ENCODE measurements at regions not wholly inside any gene's neighbourhood (a gene's known extent, or its start where the extent isn't known, plus 50 kb on each side); places are given as distances from the start of the nearest gene placed in this dataset.

DNA sequence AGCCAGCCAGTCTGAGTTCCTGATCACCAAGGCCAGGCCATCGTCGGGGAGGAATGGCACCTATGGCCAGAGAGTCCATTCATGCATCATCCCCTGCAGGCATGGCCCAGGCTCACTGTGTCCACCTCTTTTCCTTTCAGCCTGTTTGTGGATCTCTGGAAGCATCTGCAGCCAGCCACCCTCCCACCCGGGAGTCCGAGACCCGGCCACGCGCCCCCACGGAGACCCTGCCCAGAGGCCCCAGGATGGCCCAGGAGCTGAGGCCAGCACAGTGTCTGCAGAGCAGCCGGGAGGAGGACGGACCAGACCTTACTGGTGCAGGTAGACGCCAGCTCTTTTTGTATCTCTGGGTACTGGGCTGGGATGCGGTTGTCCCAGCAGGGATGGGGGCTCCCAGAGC, 245.1 kb upstream of the CIBAR2 start:
- TF ChIP-seq, protein P1, sequence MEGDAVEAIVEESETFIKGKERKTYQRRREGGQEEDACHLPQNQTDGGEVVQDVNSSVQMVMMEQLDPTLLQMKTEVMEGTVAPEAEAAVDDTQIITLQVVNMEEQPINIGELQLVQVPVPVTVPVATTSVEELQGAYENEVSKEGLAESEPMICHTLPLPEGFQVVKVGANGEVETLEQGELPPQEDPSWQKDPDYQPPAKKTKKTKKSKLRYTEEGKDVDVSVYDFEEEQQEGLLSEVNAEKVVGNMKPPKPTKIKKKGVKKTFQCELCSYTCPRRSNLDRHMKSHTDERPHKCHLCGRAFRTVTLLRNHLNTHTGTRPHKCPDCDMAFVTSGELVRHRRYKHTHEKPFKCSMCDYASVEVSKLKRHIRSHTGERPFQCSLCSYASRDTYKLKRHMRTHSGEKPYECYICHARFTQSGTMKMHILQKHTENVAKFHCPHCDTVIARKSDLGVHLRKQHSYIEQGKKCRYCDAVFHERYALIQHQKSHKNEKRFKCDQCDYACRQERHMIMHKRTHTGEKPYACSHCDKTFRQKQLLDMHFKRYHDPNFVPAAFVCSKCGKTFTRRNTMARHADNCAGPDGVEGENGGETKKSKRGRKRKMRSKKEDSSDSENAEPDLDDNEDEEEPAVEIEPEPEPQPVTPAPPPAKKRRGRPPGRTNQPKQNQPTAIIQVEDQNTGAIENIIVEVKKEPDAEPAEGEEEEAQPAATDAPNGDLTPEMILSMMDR (IDR thresholded peaks at IDR 0.05; ENCODE audit: control insufficient read depth, insufficient read depth, low read depth, low read length, missing control alignments) = no peak
- no peak overlapping the region for H3K4me3 ChIP-seq (ENCODE audit: control insufficient read depth, low read depth, low read length)
- no peak for DNase-seq (ENCODE audit: low read depth)

DNA sequence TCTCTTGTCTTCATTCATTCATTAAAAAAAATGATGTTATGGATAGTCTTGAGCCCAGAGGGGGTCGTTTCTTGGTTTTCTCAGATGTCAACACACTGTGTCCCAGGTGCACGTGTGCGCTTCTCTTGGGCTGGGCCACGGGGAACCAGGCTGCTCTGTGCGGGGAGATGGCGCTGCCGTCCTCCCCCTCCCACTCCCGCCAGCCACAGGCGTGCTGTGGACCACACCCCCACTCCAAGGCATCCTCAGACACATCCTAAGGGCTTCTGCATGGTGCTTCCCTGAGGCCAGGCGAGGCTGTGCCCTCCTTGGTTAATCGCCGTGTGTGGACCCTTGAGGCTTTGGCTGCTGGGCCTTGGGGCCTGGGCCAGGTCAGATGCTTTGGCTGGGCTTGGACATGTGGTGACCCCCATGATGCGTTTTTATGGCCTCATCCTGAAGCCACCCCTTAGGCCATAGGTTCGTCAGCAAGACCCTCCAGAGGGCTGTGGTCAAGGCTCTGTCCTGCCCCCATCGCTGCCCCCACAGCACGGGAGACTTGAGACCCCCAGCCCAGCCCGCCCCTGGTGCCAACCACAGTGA, 245.7 kb upstream of the CIBAR2 start:
- DNase-seq (ENCODE audit: low read depth) = no peak
- TF ChIP-seq, protein P1 (IDR thresholded peaks at IDR 0.05; ENCODE audit: control insufficient read depth, insufficient read depth, low read depth, low read length, missing control alignments) = no peak
- no peak overlapping the region for H3K4me3 ChIP-seq (ENCODE audit: control insufficient read depth, low read depth, low read length)

DNA sequence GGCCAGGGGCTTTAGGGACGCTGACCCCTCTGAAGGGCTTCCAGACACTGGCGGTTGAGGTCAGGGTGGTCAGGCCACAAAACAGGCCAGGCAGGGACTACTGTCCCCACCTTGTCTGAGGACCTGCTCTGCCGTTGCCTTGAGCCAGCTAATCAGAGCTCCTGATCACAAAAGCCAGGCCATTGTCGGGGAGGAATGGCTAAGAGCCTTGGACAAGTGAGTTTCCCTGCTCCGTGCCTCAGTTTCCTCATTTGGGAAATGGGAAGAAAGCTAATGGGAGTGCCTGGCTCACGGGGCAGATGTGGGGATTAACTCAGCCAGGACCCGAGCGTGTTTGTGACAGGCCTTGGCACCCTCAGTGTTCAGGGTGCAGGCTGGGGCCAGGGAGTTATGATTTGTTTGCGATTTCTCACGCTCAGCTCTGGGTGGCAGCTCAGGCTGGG, 246.5 kb upstream of the CIBAR2 start:
- H3K4me3 ChIP-seq (ENCODE audit: control insufficient read depth, low read depth, low read length) = no peak overlapping the region
- TF ChIP-seq, protein P1 (IDR thresholded peaks at IDR 0.05; ENCODE audit: control insufficient read depth, insufficient read depth, low read depth, low read length, missing control alignments) = no peak
- DNase-seq (ENCODE audit: low read depth) = no peak

DNA sequence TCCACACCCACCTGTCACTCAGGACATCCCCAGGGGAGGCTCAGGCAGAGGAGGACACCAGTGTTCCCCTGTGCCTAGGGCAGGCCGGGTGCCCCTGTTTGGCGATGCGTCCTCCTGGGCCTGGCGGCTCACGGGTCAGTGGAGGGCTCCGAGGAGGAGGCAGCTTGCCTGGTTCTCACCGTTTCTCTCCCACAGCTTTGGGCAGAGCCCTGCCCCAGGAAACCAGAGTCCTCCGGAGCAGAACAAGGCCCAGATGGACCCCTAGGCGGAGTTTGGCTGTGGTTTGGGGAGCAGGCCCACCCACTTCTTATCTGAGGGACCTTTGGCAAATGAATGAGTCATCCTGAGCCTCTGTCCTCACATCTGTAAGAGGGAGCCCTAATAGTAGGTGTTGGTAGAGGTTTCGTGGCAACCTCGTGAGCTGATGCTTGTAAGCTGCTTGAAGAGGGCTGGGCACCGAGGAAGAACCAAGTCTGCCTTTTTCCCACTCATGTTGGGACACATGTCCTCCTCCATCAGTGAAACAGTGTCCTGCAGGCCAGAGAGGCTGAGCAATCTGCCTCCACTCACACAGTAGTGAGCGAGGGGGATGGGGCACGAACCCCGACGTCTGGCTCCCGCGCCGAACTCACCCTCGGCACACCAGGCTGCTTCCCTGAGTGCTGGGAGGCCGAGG, 247.0 kb upstream of the CIBAR2 start:
- DNase-seq (ENCODE audit: low read depth) = no peak
- H3K4me3 ChIP-seq (ENCODE audit: control insufficient read depth, low read depth, low read length) = no peak overlapping the region
- TF ChIP-seq, protein P1 (IDR thresholded peaks at IDR 0.05; ENCODE audit: control insufficient read depth, insufficient read depth, low read depth, low read length, missing control alignments) = no peak

DNA sequence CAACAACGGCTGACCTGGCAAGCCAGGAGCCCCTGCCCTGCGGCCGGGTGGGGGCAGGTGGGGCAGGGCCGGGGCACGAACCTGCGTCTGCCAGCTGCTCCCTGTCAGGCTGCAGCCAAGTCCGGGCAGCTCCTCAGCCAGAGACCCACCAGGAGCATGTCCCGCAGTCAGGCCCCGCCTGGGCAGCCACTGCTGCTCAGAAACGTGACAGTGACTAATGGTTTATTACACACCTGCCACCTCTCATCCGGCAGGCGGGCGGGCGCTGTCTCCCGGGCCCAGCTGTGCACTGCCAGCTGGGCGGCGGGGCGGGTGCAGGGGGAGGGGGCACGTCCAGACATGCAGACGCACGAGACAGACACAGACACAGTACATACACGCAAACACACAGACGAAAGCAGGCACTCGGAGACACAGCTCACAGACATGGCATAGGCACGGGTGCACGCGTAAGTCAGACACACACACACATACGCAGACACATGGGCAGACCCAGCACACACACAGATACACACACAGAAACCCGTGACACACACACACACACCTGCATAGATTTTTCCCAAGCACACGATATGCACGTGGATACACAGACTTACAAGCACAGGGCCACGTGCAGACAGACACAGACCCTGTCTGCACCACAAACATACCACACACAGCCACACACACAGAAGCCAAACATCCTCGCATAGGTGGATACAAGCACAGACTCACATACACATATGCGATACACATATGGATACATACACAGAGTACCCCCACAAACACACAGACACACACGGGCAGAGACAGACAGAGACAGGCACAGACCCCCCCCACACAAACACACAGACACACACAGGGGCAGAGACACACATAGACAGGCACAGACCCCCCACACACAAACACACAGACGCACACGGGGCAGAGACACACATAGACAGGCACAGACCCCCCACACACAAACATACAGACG, 248.3 kb upstream of the CIBAR2 start:
- no peak for DNase-seq (ENCODE audit: low read depth)
- TF ChIP-seq, protein P1 (IDR thresholded peaks at IDR 0.05; ENCODE audit: control insufficient read depth, insufficient read depth, low read depth, low read length, missing control alignments) = no peak
- no peak overlapping the region for H3K4me3 ChIP-seq (ENCODE audit: control insufficient read depth, low read depth, low read length)

DNA sequence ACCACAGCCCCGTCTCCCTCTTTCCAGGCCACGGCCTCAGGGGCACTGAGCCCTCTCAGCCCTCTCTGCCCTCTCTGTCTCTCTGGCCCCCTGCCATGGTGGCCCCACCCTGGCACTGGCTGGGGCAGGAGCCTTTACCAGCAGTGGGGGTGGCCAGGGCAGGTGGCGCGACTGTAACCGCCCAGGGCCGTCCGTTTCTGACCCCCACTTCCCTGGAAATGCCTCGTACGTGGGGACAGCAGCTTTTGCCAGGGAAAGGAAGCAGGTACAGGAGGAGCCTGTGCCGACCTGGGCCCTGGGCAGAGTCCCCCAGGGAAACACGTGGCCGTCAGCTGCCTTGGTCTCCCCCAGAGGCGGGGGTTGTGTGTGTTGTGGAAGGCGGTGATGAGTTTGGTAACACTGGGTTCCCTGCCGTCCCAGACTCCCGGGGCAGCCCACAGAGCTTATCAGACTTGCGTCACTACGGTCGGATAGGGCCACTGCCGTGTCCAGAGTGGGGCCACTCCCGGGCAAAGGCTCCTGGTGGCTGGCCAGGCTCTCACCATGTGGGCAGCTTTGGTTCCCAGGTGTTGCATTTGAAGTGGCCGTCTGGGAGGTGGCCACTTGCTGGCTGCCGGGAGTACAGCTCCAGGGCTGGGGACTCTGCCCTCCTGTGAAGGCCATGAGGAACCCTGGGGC, 249.3 kb upstream of the CIBAR2 start:
- DNase-seq (ENCODE audit: low read depth) = no peak
- TF ChIP-seq, protein P1 (IDR thresholded peaks at IDR 0.05; ENCODE audit: control insufficient read depth, insufficient read depth, low read depth, low read length, missing control alignments) = no peak
- H3K4me3 ChIP-seq (ENCODE audit: control insufficient read depth, low read depth, low read length) = no peak overlapping the region
